K562 (cell line): ENCODE measurements at regions not wholly inside any gene's neighbourhood (a gene's known extent, or its start where the extent isn't known, plus 50 kb on each side); places are given as distances from the start of the nearest gene placed in this dataset.

Experiments used
- CBX2 ChIP-seq: fragments of 200-600 bp; sonication (generic); IDR thresholded peaks from one replicate; pipeline ENCODE4 v1.6.1; 2012; ENCODE audit warnings: mild to moderate bottlenecking, low read length, inconsistent platforms; ENCODE audit not compliant: insufficient read depth, poor library complexity, severe bottlenecking
- DEAF1 ChIP-seq: fragments of 450-650 bp; formaldehyde crosslinking; IDR thresholded peaks from 2 replicates; pipeline ENCODE4 v1.4.0; 2020; ENCODE audit warnings: mild to moderate bottlenecking, moderate library complexity
- MCM2 ChIP-seq: fragments of 450-650 bp; IDR thresholded peaks from 2 replicates; pipeline ENCODE4 v1.6.1; 2017; ENCODE audit warnings: low read depth, mild to moderate bottlenecking
- MED1 ChIP-seq: sonication (generic); formaldehyde crosslinking; IDR thresholded peaks from 2 replicates; pipeline ENCODE4 v1.8.1; 2023; ENCODE audit warnings: missing genetic modification reagents, borderline replicate concordance
- MXD1 ChIP-seq: fragments of 250-450 bp; sonication (Bioruptor Pico); IDR thresholded peaks from 2 replicates; pipeline ENCODE4 v1.8.0; 2021; ENCODE audit warnings: borderline replicate concordance, mild to moderate bottlenecking, moderate library complexity; ENCODE audit not compliant: poor library complexity, severe bottlenecking
- NFIX ChIP-seq: fragments of 250-450 bp; sonication (Bioruptor Pico); IDR thresholded peaks from 2 replicates; pipeline ENCODE4 v1.4.0; 2020; ENCODE audit warnings: low read depth, mild to moderate bottlenecking, moderate library complexity
- POLR2A ChIP-seq: fragments of 450-650 bp; conservative IDR thresholded peaks from 2 replicates; pipeline ENCODE4 v1.6.1; 2016
- POLR3A ChIP-seq: IDR thresholded peaks from 2 replicates; pipeline ENCODE4 v1.6.1; 2011; ENCODE audit warnings: borderline replicate concordance, mild to moderate bottlenecking, moderate library complexity; ENCODE audit not compliant: insufficient read length, insufficient read depth; ENCODE audit errors: extremely low read depth
- SNAPC5 ChIP-seq: fragments of 250-450 bp; sonication (Bioruptor Pico); IDR thresholded peaks from 2 replicates; pipeline ENCODE4 v1.8.0; 2021; ENCODE audit warnings: moderate library complexity, mild to moderate bottlenecking, inconsistent platforms
- TCF7 ChIP-seq: sonication (generic); IDR thresholded peaks from 2 replicates; pipeline ENCODE4 v1.6.1; 2016; ENCODE audit warnings: antibody characterized with exemption, borderline replicate concordance
- THAP7 ChIP-seq: fragments of 250-450 bp; sonication (Bioruptor Pico); IDR thresholded peaks from 2 replicates; pipeline ENCODE4 v1.5.0; 2021
- ZNF253 ChIP-seq: fragments of 250-450 bp; sonication (Bioruptor Pico); conservative IDR thresholded peaks from 2 replicates; pipeline ENCODE4 v1.6.1; 2021; ENCODE audit warnings: mild to moderate bottlenecking
- ZNF449 ChIP-seq: fragments of 250-450 bp; sonication (Bioruptor Pico); IDR thresholded peaks from 2 replicates; pipeline ENCODE4 v1.8.0; 2022; ENCODE audit warnings: moderate library complexity, mild to moderate bottlenecking, inconsistent platforms
- ZNF766 ChIP-seq: fragments of 200-800 bp; sonication (Bioruptor generic); conservative IDR thresholded peaks from 2 replicates; pipeline ENCODE4 v1.6.1; 2016; ENCODE audit warnings: missing genetic modification characterization, missing compliant biosample characterization

DNA sequence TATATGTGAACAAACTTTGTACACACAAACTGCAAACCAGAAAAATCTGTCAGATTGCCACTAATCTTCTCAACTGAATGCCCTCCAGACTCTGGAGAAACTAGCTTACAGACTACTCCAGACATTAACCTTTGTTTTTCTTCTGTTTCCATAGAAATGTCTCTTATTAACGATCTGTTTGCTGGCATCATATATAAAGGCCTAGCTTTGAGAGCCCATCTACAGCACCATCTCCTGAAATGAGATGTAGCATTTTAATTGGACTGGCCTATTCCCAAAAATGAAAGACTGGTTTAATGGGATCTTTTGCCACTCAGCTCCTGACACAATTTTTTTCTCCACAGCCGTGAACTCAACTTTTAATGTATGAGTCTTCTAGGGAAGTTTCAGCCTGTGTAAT, 266.0 kb upstream of the IL1RAPL1 start:
- no peak for TF ChIP-seq MED1 (CRISPR knock-in tag)
- TF ChIP-seq THAP7 (CRISPR knock-in tag): no peak
- TF ChIP-seq ZNF253 (CRISPR knock-in tag): no peak
- TF ChIP-seq CBX2: no peak
- TF ChIP-seq MXD1: no peak
- TF ChIP-seq ZNF449 (CRISPR knock-in tag): no peak
- no peak for TF ChIP-seq NFIX (CRISPR knock-in tag)
- no peak for TF ChIP-seq MCM2
- TF ChIP-seq SNAPC5 (CRISPR knock-in tag): no peak
- no peak for TF ChIP-seq TCF7
- TF ChIP-seq POLR2A: no peak
- TF ChIP-seq DEAF1 (CRISPR knock-in tag): no peak
- TF ChIP-seq POLR3A: no peak
- TF ChIP-seq ZNF766 (CRISPR knock-in tag): no peak
